ENCODE measurements at regions not wholly inside any gene's neighbourhood (a gene's known extent, or its start where the extent isn't known, plus 50 kb on each side); places are given as distances from the start of the nearest gene placed in this dataset.
"Not testable (repeated sequence)": the region's sequence is repeated elsewhere in the genome, so short reads cannot be mapped to it uniquely, and the experiment has no call there.

DNA sequence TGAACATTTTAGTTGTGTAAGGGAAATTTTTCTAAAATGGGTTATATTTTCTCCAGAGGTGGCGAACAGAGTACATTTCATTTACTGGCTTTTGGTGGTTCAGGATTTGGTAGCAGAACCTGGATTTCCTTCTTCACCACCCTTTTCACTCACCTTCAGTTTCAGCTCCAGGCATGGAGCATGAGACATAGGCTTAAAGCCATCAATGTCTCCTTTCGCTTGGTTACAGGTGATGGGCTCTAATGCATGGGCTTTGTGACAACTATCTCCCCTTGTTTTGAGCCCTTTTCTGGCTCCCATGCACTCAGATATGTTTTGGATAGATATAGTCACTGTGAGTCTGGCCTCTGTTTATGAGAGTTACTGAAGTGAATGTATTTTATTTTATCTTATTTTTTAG is 96.6 kb upstream of the ANKRD28 start:
- H3K9me3 Mint-ChIP-seq: no peaks in the 10 kb centered on the region
- H3K36me3 Mint-ChIP-seq (ENCODE audit: low read depth): peaks cover 5% of the 10 kb centered on the region
- peaks cover 20% of the 10 kb centered on the region for H3K4me1 Mint-ChIP-seq
- no peak overlapping the region for H3K27ac Mint-ChIP-seq
- DNase-seq: no peak
- TF ChIP-seq, protein P1, sequence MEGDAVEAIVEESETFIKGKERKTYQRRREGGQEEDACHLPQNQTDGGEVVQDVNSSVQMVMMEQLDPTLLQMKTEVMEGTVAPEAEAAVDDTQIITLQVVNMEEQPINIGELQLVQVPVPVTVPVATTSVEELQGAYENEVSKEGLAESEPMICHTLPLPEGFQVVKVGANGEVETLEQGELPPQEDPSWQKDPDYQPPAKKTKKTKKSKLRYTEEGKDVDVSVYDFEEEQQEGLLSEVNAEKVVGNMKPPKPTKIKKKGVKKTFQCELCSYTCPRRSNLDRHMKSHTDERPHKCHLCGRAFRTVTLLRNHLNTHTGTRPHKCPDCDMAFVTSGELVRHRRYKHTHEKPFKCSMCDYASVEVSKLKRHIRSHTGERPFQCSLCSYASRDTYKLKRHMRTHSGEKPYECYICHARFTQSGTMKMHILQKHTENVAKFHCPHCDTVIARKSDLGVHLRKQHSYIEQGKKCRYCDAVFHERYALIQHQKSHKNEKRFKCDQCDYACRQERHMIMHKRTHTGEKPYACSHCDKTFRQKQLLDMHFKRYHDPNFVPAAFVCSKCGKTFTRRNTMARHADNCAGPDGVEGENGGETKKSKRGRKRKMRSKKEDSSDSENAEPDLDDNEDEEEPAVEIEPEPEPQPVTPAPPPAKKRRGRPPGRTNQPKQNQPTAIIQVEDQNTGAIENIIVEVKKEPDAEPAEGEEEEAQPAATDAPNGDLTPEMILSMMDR (IDR thresholded peaks at IDR 0.05): no peak
- peaks cover 4% of the 10 kb centered on the region for H3K27me3 Mint-ChIP-seq (ENCODE audit: low read depth, poor library complexity)
- no peak overlapping the region for H3K4me3 Mint-ChIP-seq

DNA sequence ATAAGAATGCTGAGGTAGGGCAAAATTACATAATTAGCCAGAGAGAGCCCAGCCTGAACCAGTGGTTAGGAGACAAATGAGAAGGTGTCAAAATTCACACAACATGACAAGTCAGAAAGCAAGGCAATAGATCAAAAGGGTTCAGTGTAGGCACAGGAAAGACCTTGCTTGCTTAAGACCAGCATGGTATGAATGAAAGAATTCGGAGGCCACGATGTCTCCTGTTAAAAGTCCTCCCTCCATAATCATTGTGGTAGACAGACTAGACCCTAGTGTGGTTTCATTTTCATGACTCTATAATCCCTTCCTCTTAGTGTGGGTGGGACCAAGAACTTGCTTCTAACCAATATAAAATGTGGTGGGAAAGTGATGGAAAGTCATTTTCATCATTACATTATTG is 98.7 kb upstream of the ANKRD28 start:
- Mint-ChIP-seq H3K27ac (no peak overlapping the region), H3K36me3 (ENCODE audit: low read depth) (peaks cover 5% of the 10 kb centered on the region), H3K27me3 (ENCODE audit: low read depth, poor library complexity) (peaks cover 4% of the 10 kb centered on the region), H3K9me3 (no peaks in the 10 kb centered on the region), H3K4me3 (no peak overlapping the region), H3K4me1 (peaks cover 20% of the 10 kb centered on the region)
- DNase-seq: no peak
- TF ChIP-seq, protein P1 (IDR thresholded peaks at IDR 0.05): no peak

DNA sequence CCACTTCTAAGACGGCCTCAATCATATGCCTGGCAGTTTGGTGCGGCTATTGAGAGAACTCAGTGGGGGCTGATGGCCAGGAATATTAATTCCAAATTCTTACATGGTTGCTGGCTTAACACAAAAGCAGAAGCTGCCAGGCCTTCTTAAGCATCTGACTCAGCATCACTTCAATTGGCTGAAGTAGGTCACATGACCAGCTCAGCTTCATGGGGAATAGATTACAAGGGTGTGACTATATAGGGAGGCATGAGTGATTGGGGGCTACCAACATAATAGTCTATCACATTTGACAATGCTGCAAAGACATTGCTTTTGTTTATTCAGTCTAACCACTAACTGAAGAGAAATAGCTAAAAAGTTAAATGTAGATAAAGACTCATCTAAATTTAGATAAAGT is 101.6 kb upstream of the ANKRD28 start:
- Mint-ChIP-seq H3K27ac (no peak overlapping the region), H3K4me1 (no peaks in the 10 kb centered on the region), H3K27me3 (ENCODE audit: low read depth, poor library complexity) (peaks cover 4% of the 10 kb centered on the region), H3K9me3 (no peaks in the 10 kb centered on the region), H3K4me3 (no peak overlapping the region), H3K36me3 (ENCODE audit: low read depth) (peaks cover 5% of the 10 kb centered on the region)
- no peak for DNase-seq
- TF ChIP-seq, protein P1 (IDR thresholded peaks at IDR 0.05): no peak

DNA sequence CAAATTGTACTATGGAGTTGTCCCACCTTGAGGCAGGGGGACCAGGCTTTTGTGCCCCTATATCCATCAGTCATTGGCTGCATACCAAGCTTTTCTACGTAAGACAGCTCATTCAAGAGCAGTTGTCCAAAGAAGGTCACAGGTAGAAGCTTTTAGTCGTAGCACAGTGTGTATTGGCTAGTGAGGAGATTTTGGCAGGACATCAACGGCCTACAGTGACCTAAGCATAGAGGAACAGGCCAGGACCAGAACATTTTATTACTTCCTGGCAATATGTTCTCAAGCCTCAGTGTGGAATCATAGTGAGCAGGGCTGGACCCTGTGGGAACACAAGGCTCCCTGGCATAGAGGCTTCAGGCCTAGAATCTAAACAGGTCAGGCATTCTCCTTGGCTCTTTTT is 105.4 kb upstream of the ANKRD28 start:
- H3K36me3 Mint-ChIP-seq (ENCODE audit: low read depth): no peaks in the 10 kb centered on the region
- no peak for DNase-seq
- H3K4me3 Mint-ChIP-seq: no peak overlapping the region
- TF ChIP-seq, protein P1 (IDR thresholded peaks at IDR 0.05): no peak
- peaks cover under 1% of the 10 kb centered on the region for H3K27me3 Mint-ChIP-seq (ENCODE audit: low read depth, poor library complexity)
- peaks cover 3% of the 10 kb centered on the region for H3K9me3 Mint-ChIP-seq
- no peaks in the 10 kb centered on the region for H3K4me1 Mint-ChIP-seq
- no peak overlapping the region for H3K27ac Mint-ChIP-seq

DNA sequence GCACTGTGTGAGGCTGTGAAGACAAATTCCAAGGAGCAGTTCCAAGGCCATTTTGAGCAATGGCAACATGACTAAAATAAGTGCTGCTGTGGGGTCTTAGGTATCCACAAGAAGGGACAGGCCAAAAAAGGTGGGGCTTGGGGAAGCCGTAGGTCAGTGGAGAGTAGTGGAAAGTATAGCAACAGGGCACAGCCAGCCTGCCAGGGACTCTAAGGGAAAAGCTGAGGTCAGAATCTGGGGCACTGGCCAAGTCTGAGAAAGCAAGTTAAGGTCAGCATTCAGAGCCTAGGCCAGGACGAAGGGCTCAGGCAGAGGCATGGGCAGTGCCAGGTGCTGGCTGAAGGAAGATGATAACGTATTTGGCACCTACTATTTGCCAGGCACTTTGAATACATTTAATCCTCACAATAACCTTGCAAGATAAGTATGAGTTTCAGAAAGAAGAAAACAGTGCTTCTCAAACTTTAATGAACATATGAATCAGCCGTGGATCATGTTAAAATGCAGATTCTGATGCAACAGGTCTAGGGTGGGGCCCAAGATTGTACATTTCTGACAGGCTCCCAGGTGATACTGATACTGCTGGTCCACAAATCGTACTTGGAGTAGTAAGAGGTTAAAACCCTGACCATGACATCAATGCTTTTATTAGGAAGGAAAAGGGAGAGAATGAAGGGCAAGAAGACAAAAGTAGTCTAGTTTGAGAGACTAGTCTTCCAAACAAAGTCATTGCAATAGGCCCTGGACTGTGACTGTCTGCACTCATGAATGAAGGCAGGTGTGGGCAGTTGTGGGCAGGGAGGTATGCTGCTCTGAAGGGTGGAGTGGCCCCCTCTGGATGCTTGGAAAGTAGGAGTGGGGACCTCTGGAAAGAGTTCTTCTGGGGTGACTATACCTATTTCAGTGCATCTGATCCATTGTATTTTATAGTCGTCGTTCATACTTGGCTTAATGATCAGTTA is 106.3 kb upstream of the ANKRD28 start:
- no peak overlapping the region for H3K27ac Mint-ChIP-seq
- H3K4me3 Mint-ChIP-seq: no peak overlapping the region
- H3K4me1 Mint-ChIP-seq: no peaks in the 10 kb centered on the region
- H3K27me3 Mint-ChIP-seq (ENCODE audit: low read depth, poor library complexity): no peaks in the 10 kb centered on the region
- no peaks in the 10 kb centered on the region for H3K36me3 Mint-ChIP-seq (ENCODE audit: low read depth)
- DNase-seq: no peak
- TF ChIP-seq, protein P1 (IDR thresholded peaks at IDR 0.05): no peak
- peaks cover 10% of the 10 kb centered on the region for H3K9me3 Mint-ChIP-seq

DNA sequence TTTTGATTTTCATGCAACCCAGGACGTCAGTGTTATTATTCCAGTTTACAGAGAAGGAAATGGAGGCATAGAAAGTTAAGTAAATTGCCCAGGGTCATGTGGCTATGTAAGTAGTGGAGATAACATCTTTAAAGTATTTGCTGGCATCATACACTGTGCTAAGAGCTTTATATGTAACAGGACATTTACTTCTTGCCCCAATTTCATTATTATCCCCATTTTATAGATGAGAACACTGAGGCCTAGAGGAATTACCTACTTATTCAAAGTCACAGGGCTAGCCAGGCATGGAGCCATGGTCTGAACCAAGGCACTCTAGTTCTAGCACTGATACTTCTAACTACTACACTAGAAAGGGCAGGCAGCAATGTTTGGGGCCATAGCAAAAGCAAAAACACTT is 107.3 kb upstream of the ANKRD28 start:
- no peak for DNase-seq
- no peak overlapping the region for H3K27ac Mint-ChIP-seq
- H3K4me3 Mint-ChIP-seq: no peak overlapping the region
- H3K36me3 Mint-ChIP-seq (ENCODE audit: low read depth): peaks cover 4% of the 10 kb centered on the region
- H3K27me3 Mint-ChIP-seq (ENCODE audit: low read depth, poor library complexity): peaks cover 7% of the 10 kb centered on the region
- H3K4me1 Mint-ChIP-seq: no peaks in the 10 kb centered on the region
- H3K9me3 Mint-ChIP-seq: peaks cover 15% of the 10 kb centered on the region
- TF ChIP-seq, protein P1 (IDR thresholded peaks at IDR 0.05): no peak

DNA sequence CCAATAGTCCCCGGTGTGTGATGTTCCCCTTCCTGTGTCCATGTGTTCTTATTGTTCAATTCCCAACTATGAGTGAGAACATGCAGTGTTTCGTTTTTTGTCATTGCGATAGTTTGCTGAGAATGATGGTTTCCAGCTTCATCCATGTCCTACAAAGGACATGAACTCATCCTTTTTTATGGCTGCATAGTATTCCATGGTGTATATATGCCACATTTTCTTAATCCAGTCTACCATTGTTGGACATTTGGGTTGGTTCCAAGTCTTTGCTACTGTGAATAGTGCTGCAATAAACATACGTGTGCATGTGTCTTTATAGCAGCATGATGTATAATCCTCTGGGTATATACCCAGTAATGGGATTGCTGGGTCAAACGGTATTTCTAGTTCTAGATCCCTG is 109.6 kb upstream of the ANKRD28 start:
- H3K4me1 Mint-ChIP-seq; H3K4me3 Mint-ChIP-seq; H3K36me3 Mint-ChIP-seq (ENCODE audit: low read depth); H3K27ac Mint-ChIP-seq; DNase-seq: not testable (repeated sequence)
- Mint-ChIP-seq H3K9me3 (peaks cover 36% of the 10 kb centered on the region), H3K27me3 (ENCODE audit: low read depth, poor library complexity) (peaks cover 10% of the 10 kb centered on the region)
